ENCODE measurements at regions not wholly inside any gene's neighbourhood (a gene's known extent, or its start where the extent isn't known, plus 50 kb on each side); places are given as distances from the start of the nearest gene placed in this dataset.
"Not testable (repeated sequence)": the region's sequence is repeated elsewhere in the genome, so short reads cannot be mapped to it uniquely, and the experiment has no call there.

DNA sequence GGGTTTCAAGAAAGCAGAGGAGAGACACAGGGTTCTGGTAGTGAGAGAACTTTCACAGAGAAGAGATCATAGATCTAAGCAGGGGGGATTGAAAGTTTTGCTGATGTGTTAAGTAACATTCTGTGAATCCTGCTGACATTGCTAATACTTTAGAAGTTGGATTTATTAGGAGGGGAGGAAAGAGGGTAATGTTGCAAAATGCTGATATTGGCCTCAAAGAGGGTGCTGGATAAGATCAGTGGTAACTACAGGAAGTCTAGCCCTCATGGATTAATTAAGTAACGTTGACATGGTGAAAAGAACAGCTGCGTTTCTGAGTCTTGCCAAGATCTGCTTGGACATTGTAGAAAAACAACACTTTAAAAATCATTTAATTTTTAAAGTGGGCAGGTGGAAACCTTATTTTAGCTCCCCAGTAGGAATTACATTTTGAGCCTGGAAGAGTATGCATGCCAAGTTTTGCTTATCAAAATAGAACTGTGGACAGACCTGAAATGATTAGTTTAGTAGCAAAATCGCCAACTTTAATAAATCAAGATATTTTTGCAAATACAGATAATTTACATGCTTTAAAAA is 606.0 kb upstream of the HTR1E start:
- DNase-seq, result no peak
- peaks cover 0 to 3% (median 0%) of the 10 kb centered on the region in 3 donors for H3K36me3 Mint-ChIP-seq
- H3K4me1 Mint-ChIP-seq, result no peaks in the 10 kb centered on the region
- peaks cover 12 to 56% (median 18%) of the 10 kb centered on the region in 6 donors for H3K9me3 Mint-ChIP-seq
- peaks cover 0 to 3% (median 0%) of the 10 kb centered on the region in 3 donors for H3K27me3 Mint-ChIP-seq (ENCODE audit: low read depth in 3 of 3)
- H3K4me3 Mint-ChIP-seq, result no peak overlapping the region
- no peak overlapping the region for H3K27ac Mint-ChIP-seq

DNA sequence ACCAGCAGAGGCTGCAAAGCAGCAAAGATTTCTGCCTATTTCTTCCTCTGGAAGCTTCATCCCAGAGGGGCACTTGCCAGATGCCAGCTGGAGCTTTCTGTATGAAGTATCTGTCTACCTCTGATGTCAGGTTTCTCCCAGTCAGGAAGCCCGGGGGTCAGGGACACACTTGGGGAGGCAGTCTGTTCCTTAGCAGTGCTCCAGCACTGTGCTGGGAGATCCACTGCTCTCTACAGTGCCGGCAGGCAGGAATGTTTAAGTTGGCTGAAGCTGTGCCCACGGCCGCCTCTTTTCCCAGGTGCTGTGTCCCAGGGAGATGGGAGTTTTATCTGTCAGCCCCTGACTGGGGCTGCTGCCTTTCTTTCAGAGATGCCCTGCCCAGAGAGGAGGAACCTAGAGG is 631.1 kb upstream of the HTR1E start:
- peaks cover 0 to 2% (median 0%) of the 10 kb centered on the region in 3 donors for H3K27me3 Mint-ChIP-seq (ENCODE audit: low read depth in 3 of 3)
- no peak overlapping the region for H3K4me3 Mint-ChIP-seq
- H3K9me3 Mint-ChIP-seq, result peaks cover 18 to 59% (median 32%) of the 10 kb centered on the region in 6 donors
- H3K4me1 Mint-ChIP-seq, result no peaks in the 10 kb centered on the region
- DNase-seq, result no peak
- peaks cover 0 to 2% (median 0%) of the 10 kb centered on the region in 3 donors for H3K36me3 Mint-ChIP-seq
- H3K27ac Mint-ChIP-seq, result no peak overlapping the region

DNA sequence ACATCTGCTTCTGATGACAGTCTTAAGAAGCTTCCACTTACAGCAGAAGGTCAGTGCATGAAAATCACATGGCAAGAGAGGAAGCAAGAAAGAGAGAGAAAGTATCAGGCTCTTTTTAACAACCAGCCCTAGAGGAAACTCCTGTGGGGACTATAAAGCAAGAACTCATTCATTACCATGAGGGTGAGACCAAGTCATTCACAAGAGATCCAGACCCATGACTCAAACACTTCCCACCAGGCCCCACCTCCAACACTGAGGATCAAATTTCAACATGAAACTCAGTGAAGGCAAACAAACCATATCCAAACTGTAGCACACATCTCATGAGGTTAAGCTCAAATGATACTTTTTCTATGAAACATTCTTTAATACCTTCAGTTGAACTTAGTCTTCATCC is 643.2 kb upstream of the SYNCRIP start:
- Mint-ChIP-seq H3K27me3 (ENCODE audit: low read depth in 3 of 3) (peaks cover 0 to 6% (median 0%) of the 10 kb centered on the region in 3 donors), H3K4me3 (no peak overlapping the region), H3K9me3 (peaks cover 7 to 42% (median 15%) of the 10 kb centered on the region in 6 donors), H3K4me1 (no peaks in the 10 kb centered on the region), H3K36me3 (no peaks in the 10 kb centered on the region), H3K27ac (no peak overlapping the region)
- no peak for DNase-seq

DNA sequence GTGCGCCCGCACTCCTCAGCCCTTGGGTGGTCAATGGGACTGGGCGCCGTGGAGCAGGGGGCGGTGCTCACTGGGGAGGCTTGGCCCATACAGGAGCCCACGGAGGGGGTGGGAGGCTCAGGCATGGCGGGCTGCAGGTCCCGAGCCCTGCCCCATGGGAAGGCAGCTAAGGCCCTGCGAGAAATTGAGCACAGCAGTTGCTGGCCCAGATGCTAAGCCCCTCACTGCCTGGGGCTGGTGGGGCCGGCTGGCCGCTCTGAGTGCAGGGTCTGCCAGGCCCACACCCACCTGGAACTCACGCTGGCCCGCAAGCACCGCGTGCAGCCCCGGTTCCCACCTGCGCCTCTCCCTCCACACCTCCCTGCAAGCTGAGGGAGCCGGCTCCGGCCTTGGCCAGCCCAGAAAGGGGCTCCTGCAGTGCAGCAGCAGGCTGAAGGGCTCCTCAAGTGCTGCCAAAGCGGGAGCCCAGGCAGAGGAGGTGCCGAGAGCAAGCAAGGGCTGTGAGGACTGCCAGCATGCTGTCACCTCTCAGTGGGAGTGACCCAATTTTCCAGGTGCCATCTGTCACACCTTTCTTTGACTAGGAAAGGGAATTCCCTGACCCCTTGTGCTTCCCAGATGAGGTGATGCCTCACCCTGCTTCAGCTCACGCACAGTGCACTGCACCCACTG is 642.3 kb upstream of the SYNCRIP start:
- H3K27me3 Mint-ChIP-seq (ENCODE audit: low read depth in 3 of 3); H3K36me3 Mint-ChIP-seq; H3K4me1 Mint-ChIP-seq; H3K27ac Mint-ChIP-seq; H3K4me3 Mint-ChIP-seq; DNase-seq: not testable (repeated sequence)
- H3K9me3 Mint-ChIP-seq, result peaks cover 9 to 42% (median 21%) of the 10 kb centered on the region in 6 donors

DNA sequence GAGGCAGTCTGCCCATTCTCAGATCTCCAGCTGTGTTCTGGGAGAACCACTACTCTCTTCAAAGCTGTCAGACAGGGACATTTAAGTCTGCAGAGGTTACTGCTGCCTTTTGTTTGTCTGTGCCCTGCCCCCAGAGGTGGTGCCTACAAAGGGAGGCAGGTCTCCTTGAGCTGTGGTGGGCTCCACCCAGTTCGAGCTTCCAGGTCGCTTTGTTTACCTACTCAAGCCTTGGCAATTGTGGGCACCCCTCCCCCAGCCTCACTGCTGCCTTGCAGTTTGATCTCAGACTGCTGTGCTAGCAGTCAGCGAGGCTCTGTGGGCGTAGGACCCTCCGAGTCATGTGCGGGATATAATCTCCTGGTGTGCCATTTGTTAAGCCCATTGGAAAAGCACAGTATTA is 640.9 kb upstream of the SYNCRIP start:
- not testable (repeated sequence) for H3K4me3 Mint-ChIP-seq; H3K36me3 Mint-ChIP-seq; H3K27me3 Mint-ChIP-seq (ENCODE audit: low read depth in 3 of 3); H3K27ac Mint-ChIP-seq; H3K4me1 Mint-ChIP-seq; DNase-seq
- peaks cover 5 to 37% (median 22%) of the 10 kb centered on the region in 6 donors for H3K9me3 Mint-ChIP-seq

DNA sequence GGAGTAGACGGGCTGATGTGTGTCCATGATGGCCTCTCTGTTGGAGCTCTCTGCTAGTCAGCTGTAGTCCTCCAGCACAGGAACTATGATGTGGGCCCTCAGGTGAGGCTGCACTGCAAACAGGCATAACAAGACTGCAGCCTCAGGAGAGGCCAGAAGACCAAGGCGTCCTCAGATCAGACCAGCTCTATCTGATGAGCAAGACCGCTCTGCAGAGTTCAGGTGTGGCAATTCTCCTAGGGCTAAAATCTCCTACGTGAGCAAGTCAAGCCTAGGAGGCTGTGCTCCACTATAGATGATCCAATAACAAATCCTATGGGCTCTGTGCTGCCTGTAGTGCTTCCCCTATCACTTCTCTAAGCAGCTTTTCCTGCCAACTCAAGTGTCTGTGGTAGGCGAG is 633.4 kb upstream of the SYNCRIP start:
- DNase-seq, result no peak
- H3K4me1 Mint-ChIP-seq, result no peaks in the 10 kb centered on the region
- peaks cover 0 to 2% (median 2%) of the 10 kb centered on the region in 3 donors for H3K27me3 Mint-ChIP-seq (ENCODE audit: low read depth in 3 of 3)
- peaks cover 10 to 31% (median 27%) of the 10 kb centered on the region in 6 donors for H3K9me3 Mint-ChIP-seq
- H3K36me3 Mint-ChIP-seq, result no peaks in the 10 kb centered on the region
- no peak overlapping the region for H3K27ac Mint-ChIP-seq
- H3K4me3 Mint-ChIP-seq, result no peak overlapping the region

DNA sequence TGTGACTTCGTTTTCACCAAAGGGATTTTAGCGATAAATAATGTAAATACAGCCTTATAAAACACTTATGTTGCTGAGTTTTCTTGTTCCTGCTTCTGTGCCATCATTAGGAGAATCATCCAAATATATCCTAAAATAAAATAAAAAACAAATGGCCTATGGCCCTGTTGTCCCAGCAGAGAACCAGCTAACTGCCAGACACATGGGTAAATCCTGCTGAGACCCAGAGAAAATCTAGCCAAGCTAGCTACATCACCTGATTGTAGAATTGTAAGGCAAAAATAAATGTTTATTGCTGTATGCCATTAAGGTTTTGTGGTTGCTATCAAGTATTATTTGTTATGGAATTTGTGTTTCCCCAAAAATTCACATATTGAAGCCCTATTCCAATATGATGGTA is 631.2 kb upstream of the SYNCRIP start:
- H3K4me3 Mint-ChIP-seq, result no peak overlapping the region
- H3K4me1 Mint-ChIP-seq, result no peaks in the 10 kb centered on the region
- DNase-seq, result no peak
- H3K9me3 Mint-ChIP-seq, result peaks cover 10 to 41% (median 31%) of the 10 kb centered on the region in 6 donors
- peaks cover 0 to 2% (median 2%) of the 10 kb centered on the region in 3 donors for H3K27me3 Mint-ChIP-seq (ENCODE audit: low read depth in 3 of 3)
- peaks cover 0 to 3% (median 0%) of the 10 kb centered on the region in 3 donors for H3K36me3 Mint-ChIP-seq
- no peak overlapping the region for H3K27ac Mint-ChIP-seq

DNA sequence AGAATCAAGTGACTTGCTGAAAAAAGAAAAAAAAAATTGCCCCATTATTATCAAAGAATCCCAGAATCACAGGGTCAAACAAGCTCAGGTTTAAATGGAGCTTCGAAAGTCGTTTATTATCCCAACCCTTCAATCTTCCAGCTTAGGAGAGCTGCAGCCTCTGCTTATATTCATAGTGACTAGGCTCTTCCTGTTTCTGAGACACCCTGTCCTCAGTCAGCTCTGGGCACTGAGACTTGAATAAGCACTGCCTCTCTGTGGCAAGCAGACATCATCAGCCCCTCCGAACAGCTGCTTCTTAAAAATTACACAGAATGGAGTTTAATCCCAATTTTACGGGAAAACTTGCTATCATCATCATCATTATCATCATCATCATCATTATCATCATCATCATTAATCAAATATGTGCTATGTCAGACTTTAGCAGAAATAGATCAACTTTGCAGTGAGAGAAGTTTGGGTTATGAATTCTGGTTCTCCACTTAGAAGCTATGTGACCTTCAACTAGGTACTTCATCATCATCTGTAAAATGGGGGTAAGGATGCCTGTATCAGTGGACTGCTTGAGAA is 614.0 kb upstream of the SYNCRIP start:
- no peaks in the 10 kb centered on the region for H3K4me1 Mint-ChIP-seq
- H3K4me3 Mint-ChIP-seq, result no peak overlapping the region
- peaks cover 0 to 4% (median 0%) of the 10 kb centered on the region in 3 donors for H3K36me3 Mint-ChIP-seq
- H3K27ac Mint-ChIP-seq, result no peak overlapping the region
- H3K9me3 Mint-ChIP-seq, result peaks cover 5 to 32% (median 23%) of the 10 kb centered on the region in 6 donors
- H3K27me3 Mint-ChIP-seq (ENCODE audit: low read depth in 3 of 3), result peaks cover 0 to 2% (median 2%) of the 10 kb centered on the region in 3 donors
- DNase-seq, result no peak

DNA sequence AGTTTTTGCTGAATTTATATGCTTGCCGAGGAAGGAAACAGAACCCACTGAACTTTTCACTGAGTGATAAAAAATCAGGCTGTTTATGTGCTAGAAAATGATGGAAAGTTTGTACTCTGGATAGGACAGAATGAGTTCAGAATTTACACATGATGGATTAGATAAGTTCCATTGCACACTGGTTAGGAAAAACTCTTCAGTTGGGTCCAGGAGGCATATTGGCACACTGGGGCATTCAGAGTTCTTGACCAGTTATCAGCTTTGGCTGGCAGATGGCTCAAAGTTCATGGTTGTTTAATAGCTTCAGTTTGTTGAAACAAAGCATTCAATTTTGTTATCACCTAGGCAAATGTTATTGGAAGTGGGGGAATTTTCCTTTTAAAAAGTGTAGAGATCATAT is 613.3 kb upstream of the SYNCRIP start:
- no peak for DNase-seq
- H3K27ac Mint-ChIP-seq, result no peak overlapping the region
- H3K4me3 Mint-ChIP-seq, result no peak overlapping the region
- H3K36me3 Mint-ChIP-seq, result peaks cover 0 to 4% (median 0%) of the 10 kb centered on the region in 3 donors
- no peaks in the 10 kb centered on the region for H3K4me1 Mint-ChIP-seq
- H3K9me3 Mint-ChIP-seq, result peaks cover 5 to 40% (median 24%) of the 10 kb centered on the region in 6 donors
- peaks cover 0 to 2% (median 2%) of the 10 kb centered on the region in 3 donors for H3K27me3 Mint-ChIP-seq (ENCODE audit: low read depth in 3 of 3)

DNA sequence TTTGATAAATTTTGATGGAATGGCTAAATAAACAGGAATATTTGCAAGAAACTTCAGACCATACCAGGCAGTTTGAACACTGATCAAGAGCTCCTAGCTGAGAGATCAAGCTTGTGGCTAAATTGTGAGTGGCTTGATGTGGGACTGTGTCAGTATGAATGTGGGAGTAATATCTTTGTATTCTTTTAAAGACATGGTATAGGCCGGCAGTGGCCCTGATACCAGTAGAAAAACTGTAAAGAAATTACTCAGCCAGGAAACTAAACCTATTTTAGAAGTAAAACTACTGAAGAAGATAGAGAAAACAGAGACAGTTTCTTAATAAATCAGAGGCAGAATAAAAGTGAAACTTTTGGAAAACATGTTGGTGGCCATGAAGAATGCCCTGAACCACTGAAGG is 608.4 kb upstream of the SYNCRIP start:
- Mint-ChIP-seq H3K4me1 (no peaks in the 10 kb centered on the region), H3K4me3 (no peak overlapping the region), H3K27ac (no peak overlapping the region), H3K27me3 (ENCODE audit: low read depth in 3 of 3) (peaks cover 0 to 2% (median 0%) of the 10 kb centered on the region in 3 donors), H3K36me3 (no peaks in the 10 kb centered on the region), H3K9me3 (peaks cover 4 to 41% (median 30%) of the 10 kb centered on the region in 6 donors)
- no peak for DNase-seq

DNA sequence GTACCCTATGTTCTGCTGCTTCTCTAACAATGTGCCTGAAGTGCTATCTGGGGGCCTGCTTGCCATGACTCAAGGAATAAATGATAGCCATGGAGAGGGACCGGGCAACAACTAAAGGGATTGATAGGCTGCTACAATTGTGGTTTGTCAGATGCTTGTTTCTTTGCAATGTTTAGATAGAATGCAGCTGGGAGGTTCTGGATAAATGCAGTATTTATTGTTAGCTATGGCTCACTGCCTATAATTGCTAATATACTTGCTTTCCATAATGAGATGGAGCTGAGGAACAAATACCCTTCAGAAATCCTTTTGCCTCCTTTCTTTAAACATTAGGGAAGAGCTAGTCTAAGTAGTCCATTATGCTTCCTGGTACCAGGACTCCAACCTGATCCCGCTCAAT is 575.2 kb upstream of the SYNCRIP start:
- Mint-ChIP-seq H3K36me3 (no peaks in the 10 kb centered on the region), H3K27me3 (ENCODE audit: low read depth in 3 of 3) (no peaks in the 10 kb centered on the region), H3K27ac (no peak overlapping the region), H3K9me3 (peaks cover 2 to 23% (median 9%) of the 10 kb centered on the region in 6 donors), H3K4me1 (no peaks in the 10 kb centered on the region), H3K4me3 (no peak overlapping the region)
- DNase-seq, result no peak

DNA sequence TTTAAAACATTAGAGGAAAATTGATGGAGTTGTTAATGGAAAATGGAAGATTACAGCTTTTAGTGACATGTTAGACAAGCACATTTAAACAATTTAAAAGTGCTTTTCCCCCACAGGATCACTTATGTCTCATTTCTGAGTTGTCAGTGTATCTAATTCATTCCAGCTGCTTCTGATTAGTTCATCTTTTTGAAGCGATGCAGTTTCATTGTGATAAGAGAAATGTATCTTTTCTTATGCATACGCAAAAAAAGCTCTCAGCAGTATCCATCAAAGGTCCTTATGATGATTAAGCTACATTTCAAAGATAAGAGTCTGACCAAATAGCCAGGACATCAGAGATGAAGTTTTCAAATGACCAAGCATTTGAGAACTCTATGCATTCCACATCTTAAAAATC is 572.6 kb upstream of the SYNCRIP start:
- H3K4me3 Mint-ChIP-seq, result no peak overlapping the region
- no peaks in the 10 kb centered on the region for H3K36me3 Mint-ChIP-seq
- peaks cover 0 to 2% (median 0%) of the 10 kb centered on the region in 3 donors for H3K27me3 Mint-ChIP-seq (ENCODE audit: low read depth in 3 of 3)

DNA sequence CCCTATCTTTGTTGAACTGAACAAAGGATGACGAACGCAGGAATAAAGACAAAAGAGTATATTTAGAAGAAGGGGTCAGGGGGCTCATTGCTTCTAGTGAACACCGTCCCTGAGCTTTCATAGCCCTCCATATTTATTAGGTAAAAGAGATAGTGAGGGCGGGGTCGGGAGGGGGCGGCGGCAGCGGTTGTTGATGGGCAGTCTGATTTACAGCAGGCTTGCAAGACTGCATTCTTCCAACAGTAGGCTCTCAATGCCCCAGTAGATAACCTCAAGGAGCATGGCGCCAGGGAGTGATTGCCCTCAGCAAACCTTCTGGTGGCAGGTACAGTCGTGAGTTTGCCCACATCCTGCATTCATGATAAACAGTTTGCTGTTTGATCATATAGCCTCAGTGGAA is 563.3 kb upstream of the SYNCRIP start:
- H3K27ac Mint-ChIP-seq, result no peak overlapping the region
- H3K36me3 Mint-ChIP-seq, result no peaks in the 10 kb centered on the region
- no peak overlapping the region for H3K4me3 Mint-ChIP-seq
- H3K4me1 Mint-ChIP-seq, result no peaks in the 10 kb centered on the region
- no peak for DNase-seq
- H3K27me3 Mint-ChIP-seq (ENCODE audit: low read depth in 3 of 3), result peaks cover 0 to 1% (median 0%) of the 10 kb centered on the region in 3 donors
- H3K9me3 Mint-ChIP-seq, result peaks cover 9 to 31% (median 18%) of the 10 kb centered on the region in 6 donors

More for the DNA sequence above, 572.6 kb upstream of the SYNCRIP start:
- no peak for DNase-seq
- no peak overlapping the region for H3K27ac Mint-ChIP-seq
- no peaks in the 10 kb centered on the region for H3K4me1 Mint-ChIP-seq
- H3K9me3 Mint-ChIP-seq, result peaks cover 0 to 23% (median 8%) of the 10 kb centered on the region in 6 donors

DNA sequence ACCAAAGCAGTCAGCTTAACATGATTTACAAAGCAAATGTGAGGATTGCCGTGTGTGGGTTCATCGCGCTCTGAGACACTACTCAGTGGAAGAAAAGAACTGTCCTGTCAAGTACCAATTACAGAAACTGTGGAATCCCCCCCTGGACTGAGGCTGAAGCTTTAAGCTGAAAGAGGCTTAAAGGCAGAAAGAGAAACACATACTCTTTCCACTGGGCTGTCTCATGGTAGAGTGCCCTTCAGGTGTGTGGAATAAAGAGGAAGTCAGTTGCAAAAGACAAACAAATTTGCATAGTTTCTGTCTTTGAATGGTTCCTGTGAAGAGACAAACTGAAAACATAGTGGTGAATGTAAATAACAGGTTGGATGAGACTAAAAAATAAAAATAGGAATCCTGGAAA is 560.4 kb upstream of the SYNCRIP start:
- H3K9me3 Mint-ChIP-seq, result peaks cover 7 to 27% (median 19%) of the 10 kb centered on the region in 6 donors
- H3K36me3 Mint-ChIP-seq, result no peaks in the 10 kb centered on the region
- no peak for DNase-seq
- peaks cover 0 to 1% (median 0%) of the 10 kb centered on the region in 3 donors for H3K27me3 Mint-ChIP-seq (ENCODE audit: low read depth in 3 of 3)
- no peak overlapping the region for H3K27ac Mint-ChIP-seq
- no peaks in the 10 kb centered on the region for H3K4me1 Mint-ChIP-seq
- H3K4me3 Mint-ChIP-seq, result no peak overlapping the region

Measured in immature natural killer cell (primary cell).